ENCODE measurements at regions not wholly inside any gene's neighbourhood (a gene's known extent, or its start where the extent isn't known, plus 50 kb on each side); places are given as distances from the start of the nearest gene placed in this dataset.
"Not testable (repeated sequence)": the region's sequence is repeated elsewhere in the genome, so short reads cannot be mapped to it uniquely, and the experiment has no call there.

DNA sequence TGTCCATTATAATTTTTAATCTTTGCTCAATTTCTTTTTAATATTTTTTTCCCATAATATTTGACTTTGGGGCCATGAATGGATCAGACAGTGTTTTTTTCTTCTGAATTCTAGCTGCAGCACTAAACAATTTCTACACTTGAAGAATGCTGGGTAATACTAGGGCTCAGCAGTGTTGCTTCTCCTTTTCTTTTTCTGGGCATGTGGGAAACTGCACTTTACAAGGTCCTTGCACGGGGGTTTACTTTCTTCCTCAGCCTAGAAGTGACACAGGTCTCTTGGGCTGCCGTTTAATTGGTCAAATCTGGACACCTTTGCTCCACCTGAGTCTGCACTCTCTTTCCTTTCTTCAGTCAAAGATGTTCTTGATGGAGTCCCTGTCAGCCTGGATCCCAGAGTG is 135.4 kb upstream of the APCDD1 start:
- DNase-seq = no peak

DNA sequence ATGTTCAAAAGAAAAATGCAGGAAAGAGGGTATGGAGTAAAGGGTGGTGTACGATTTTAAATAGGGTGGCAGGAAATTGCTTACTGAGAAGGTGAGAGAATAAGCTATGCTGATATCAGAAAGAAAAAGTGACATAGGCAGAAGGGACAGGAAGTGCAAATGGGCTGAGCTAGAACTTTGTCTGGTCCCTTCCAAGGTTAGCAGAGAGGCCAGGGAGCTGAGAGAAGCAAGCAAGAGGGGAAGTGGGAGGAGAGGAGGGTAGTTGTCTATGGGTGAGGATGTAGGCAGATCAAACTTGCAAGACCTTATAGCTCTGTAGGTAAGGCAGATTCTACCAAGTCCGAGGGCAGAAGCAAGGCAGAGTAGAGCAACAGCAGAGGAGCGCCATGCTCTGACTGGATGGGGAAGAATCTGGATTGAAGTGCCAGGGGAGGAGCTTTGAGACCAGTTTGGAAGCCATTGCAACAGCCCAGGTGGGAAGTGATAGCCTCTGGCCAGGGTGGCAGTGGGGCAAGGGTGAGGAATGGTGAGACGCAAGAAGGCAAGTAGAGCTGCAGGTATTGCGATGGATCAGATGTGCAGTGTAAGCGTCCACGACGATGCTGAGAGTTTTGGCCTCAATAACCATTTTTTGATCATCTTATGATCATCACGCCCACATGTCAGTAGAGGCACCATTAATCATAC is 134.4 kb upstream of the APCDD1 start:
- no peak for DNase-seq

DNA sequence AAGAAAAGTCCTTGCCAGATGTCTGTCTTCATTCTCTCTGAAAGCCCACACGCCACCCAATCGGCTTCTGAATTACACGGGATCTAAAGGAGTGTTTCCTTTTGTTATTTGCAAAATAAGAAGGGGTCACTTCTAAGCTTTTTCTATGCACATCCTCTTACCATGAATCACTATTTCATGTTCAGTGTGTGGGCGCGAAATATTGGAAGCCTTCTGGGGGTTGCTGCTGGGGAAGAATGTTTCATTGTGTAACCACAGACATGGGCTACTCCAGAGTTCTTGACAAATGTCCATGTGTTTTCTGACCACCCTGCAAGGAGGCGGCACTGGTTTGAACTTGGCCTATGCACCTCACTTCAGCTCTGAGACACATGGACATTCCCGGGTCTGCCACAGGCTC is 133.6 kb upstream of the APCDD1 start:
- no peak for DNase-seq

DNA sequence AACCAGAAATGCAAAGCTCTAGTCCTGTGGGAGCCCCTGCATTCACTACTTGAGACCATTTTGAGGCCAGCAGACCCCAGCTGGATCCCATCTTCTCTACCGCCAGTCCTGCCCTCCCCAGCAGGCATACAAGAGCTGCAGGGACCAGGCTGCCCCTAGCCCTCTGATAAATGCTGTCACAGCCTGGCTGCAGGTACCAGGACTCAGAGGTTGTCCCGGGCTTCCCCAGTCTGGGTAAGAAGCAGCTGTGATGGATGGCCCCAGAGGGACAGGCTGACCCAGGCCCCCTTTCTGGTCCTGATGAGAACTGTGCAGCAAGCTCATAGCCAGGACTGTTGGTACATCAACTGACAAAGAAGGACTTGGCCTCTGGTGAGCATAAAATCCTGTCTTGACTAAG is 132.9 kb upstream of the APCDD1 start:
- no peak for DNase-seq

DNA sequence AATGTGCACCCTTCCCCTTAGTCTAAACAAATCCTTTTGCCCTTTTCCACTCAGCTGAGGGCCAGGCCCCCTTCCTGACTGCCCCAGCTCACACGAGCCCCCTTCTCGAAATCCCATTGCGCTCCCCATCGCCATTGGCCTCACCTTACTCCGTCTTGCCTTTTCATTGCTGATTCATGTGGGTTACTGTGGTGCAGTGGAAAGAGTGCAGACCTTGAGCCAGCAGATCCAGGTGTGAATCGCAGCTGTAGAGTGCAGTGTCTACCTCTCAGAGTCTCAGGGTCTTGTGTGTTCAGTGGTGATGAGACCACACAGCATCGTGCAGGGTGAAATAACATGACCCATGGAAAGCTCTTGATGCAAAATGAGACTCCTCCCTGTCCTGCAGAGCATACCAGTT is 132.4 kb upstream of the APCDD1 start:
- DNase-seq = no peak

DNA sequence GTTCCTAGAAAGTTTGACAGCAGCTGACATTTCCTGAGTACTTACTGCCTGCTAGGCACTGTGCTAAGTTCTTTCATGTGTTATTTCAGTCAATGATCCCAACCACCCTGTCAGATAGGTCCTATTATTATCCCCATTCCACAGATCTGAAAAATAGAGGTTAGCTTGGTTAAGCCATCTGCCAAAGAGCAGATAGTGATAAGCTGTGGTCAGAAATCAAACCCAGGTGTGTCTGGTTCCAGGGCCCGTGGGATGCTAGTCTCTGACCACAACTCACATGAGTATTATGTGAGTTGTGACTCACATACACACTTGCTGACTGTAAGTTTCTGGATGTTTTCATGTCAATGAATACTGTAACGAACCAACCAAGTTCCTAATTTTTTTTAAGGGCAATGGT is 132.0 kb upstream of the APCDD1 start:
- DNase-seq = no peak

DNA sequence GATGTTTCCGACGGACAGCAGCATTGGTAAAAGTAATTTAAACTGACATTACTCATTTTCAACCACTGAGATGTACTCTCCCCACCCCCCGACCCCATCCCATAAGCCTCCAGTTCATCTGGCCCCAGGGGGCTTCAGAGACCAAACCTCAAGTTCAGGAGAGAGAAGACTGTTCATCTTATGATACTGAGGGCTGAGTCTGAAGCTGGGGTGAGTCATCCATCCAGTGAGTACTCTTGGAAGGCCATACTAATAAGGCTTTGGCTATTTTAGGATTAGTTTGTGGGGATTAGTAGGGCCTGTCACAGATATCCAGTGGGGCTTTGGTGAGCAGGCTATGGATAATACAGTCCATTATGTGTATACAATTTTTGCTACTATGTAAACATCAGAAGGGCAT is 125.3 kb upstream of the APCDD1 start:
- DNase-seq = no peak

DNA sequence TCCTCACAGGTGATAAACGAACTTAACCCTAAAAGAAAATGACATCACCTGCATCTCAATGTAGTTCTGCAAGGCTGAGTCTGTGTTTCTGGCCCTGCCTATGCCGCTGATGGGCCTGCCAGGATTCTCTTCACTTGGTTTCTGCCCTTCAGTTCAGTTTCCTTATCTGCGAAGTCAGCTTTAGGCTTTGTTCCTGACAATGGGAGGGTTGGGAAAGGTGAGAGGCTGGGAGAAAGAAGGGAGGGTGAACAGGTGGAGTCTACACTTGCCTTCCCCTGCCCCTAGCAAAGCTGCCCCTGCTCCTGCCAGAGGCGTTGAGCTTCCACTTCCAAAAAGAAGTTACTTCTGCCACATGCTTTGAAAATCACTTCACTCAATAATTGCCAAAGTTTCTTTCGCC is 124.0 kb upstream of the APCDD1 start:
- DNase-seq = no peak

DNA sequence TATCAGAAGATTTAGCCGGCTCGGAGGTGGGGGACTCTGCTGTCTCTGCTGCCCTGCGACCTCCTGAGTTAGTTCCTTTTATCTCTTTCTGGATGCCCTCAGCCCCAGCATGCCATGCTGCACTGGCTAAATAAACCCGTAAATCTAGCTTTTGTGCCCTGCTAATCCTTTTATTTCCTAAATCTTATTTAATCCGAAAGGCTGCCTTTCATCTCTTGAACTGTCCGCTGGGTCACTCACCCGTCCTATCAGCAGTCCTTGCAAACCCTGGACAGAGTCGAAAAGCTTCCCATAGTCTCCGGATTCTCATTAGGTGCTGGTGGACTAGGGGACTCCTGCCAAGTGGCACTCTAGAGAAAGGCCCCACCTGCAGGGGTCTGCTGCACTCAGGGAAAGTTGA is 122.0 kb upstream of the APCDD1 start:
- DNase-seq = no peak

DNA sequence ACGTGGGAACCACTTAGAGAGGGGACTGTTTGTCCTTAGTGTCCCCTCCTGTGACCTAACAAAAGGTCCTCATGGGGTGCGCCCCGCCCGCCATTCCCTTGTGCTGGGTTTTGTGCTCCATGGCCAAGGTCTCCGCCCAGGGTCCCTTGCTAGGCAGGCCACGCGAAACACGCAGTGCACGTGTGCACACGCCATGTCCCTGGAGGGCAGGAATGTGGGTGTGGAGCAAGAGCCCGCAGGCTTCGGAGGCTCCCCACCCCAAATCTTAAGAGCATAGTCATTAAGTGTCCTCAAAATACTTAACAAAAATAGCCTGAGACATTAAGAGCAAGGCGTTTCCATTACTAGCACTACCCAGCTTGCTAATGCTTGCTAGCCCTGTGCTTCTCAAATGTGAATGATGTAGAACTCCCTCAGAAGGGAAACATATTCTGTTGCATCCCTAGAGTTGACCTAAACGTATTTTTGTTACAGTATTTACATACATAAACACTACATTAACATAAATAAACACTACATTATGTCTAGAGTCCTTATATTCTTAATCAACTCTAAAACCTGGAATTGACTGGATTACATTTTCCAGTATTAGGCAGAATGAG is 117.6 kb upstream of the APCDD1 start:
- no peak for DNase-seq

DNA sequence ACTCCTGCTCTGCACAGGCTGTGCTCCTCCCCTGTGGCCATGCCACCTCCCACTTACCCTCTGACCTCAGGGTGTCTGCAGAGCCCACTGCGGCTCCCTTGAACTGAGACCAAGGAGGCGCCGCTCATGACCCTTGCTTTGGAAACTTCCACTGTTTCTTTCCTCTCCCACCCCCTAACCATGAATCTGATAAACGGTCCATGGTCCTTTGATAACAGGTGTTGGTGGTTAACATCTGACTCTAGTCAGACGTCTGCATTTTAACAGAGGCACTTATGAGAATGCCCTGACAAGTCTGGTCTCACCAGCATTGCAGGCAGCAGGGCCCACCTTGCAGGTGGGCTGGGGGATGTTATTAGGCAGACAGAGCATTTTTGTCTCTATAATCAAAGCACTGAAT is 113.6 kb upstream of the APCDD1 start:
- no peak for DNase-seq

DNA sequence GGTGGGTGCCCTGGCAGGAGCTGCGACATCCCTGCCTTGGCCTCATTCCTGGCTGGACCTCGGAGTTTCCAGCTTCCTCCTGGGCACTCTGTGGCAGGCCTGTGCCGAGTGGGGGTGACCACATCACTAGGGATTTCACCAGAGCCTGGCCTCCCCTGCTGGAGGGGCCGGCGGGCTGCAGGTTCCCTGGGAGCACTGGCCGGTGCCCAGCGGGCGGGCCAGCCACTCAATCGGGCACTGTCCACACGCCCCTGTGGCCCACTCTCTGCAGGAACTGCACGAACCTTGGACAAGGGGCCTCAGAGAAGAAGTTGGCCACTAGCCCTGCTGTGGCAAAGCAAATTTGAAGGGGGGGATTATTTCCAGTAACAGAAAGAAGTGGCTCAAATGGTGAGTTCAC is 110.7 kb upstream of the APCDD1 start:
- no peak for DNase-seq

DNA sequence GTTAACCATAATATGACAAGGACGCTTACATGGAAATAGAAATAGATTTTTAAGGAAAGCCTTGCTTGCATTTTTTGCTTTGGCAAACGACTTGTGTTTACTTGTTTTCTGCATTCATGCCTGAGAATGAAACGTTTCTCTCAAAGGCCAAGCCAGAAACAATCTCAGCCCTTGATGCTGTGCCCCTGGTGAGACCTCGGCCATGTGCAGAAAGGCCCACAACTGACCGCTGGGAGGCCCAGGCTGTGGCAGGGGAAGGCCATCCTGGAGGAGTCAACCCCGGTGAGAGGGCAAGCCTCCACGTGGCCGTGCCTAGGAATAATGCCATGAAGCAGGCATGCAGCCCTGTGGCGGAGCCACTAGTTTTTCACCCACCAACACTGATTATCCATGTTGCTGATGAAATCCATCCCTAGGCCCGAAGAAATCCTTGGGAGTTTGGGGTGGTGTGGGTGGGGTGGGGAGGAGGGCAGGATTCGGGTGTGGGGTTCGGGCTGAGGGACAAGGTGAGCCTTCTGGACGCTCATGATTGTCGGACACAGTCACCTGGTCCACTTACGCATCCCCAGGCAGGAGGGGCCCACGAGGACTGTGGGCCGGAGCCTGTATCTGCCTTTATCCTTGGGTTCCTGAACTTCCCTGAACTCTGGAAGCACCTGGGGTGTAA is 107.6 kb upstream of the APCDD1 start:
- no peak for DNase-seq

DNA sequence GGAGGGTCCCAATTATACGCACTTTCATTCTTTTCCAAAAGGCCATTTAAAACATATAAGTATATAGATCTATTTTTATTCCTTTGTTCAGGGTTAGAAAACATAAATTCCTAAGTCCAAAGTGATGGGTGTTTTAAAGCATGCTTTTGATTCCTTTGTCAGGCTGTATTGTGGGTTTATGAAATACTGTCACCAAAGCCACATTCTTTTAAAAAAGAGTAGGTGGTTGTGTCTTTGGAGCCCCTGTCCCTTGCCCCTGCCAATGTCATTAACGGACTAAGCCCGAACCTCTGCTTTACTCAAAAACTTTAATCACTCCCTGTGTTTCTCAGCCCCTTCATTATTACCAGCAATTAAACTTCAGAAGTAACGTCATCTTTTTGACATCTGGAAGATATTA is 104.9 kb upstream of the APCDD1 start:
- DNase-seq = peak; percentile 19

DNA sequence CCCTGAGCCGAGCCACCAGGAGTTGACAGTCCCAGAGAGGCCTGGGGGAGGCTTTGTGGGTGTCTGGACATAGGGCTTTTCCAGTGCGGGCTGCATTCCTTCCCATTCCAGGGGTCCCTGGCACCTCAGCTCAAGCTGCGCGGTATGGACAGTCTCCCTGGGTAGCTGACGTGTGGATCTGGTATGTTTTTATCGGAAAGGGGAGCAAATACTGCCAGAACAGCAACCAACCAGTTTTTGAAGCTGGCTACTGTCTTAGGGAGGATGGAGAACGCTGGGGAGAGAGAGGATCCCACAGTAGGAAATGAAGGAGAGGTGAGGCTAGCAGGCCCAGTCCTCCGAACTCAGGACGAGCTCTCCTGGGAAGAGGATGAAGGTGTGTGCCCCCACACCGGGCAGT is 103.8 kb upstream of the APCDD1 start:
- DNase-seq = no peak

DNA sequence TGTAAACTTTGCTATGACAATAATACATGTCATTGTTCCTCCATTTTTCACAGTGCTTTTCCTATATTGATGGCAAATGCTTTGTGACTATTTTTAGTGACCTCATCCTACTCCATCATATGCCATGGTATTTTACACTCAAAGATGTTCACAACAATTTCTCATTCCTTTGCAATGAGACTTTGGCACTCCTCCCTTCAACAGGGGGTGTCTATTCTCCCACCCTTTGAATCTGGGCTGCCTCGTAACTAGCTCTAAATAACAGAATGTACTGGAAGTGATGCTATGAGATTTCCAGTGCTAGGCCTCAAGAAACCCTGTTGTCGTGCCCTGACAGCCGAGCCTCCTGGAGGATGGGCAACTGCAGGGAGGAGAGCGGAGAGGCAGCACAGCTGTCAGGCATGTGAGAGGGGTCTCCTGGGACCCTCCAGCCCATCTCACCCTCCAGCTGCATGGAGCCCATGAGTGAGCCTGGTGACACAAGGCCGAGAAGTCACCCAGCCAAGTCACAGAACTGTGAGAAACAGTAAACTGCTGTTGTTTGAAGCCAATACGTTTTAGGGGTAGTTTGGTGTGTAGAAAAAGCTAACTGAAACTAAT is 103.1 kb upstream of the APCDD1 start:
- DNase-seq = peak; percentile 51

DNA sequence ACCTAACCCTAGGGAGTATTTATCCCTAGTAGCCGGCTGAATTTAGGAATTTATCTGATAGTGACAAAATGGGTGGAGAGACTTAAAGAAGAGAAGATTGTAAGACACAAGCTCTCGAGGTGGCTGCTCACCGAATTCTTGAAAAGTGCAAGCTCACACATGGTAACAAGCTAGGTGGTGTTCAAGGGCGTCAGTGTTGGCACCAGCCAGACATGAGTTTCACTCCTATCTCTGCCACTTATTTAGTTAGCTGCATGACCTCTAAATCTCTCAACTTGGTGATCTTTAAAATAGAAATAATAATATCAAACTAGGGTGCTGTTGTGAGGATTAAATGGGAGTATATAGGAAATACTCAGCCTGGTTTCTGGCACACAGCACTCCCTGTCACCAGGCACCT is 102.6 kb upstream of the APCDD1 start:
- DNase-seq = no peak

DNA sequence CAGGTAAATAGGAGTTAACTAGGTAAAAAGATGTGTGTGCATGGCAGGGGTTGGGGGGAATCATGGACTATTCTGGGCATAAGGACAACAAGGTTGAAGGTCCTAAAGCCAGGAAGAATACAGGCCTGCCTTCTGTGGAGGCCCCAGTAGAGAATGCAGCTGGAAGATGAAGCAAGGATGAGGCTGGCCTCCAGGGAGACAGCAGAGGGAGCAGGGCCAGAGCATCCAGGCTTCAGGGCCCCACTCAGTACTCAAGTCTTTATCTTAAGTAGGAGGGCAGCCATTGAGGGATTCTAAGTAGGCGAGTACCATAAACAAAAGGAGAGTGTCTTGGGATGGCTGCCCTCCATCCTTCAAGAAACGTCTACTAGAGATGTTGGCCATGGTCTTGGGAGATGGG is 101.8 kb upstream of the APCDD1 start:
- no peak for DNase-seq

DNA sequence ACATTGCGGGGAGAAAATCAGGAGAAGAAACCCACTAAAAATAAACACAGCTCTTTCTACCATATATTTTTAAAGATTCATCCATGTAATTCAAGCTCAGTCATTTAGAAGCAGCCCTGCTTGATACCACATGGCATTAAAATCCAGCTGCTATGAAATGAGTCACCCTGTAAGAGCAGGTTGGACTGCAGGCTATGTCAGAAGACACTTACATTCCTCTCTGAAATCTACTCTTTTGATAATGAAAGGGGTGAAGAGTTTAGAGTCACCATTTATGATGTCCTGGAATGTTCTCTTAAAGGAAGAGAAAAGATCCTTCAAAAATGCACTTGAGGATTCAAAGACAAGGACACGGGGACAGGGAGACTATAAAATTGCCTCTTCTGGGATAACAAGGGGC is 100.6 kb upstream of the APCDD1 start:
- no peak for DNase-seq

DNA sequence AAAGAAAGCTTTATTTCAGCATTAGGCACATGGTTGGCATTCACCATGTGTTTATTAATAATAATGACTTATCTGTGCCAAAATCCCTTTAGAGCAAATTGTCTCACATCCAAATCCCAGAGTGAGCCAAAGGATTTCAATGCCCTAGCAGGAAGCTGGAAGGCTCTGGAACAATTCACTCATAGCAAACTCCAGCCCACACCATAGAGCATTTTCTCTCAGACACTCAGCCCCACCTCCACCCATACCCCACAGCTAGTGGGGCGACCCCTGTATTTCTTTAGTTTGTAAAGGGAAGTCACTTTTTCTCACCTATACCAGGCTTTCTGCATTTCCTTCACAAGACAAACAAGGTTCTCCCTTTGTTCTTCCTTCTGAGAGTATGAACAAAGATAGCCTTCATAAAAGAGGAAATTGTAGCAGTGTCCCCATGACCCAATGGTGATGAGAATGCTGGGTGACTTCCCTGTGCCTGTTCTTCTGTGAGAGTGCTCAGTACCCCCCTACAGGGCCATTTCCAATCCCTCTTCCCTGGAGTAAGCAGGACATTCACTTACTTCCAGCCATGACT is 100.1 kb upstream of the APCDD1 start:
- no peak for DNase-seq

DNA sequence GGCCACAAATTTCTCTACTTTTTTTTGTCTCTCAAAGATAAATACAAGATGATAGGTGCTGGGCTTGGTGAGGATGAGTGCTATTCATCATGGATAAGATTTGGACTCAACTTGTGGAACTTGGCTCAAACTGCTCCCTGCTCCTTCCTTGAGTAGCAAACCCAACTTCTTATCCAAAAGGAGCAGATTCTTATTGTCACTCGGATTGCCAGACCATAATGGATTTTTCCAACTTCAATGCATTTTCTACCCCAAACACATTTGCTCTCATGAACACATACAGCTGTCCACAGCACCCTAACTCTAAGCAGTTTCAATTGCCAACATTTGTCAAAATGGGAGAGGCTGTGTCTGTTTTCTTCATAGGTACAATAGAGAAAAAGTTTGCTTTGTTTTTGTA is 99.5 kb upstream of the APCDD1 start:
- DNase-seq = no peak

DNA sequence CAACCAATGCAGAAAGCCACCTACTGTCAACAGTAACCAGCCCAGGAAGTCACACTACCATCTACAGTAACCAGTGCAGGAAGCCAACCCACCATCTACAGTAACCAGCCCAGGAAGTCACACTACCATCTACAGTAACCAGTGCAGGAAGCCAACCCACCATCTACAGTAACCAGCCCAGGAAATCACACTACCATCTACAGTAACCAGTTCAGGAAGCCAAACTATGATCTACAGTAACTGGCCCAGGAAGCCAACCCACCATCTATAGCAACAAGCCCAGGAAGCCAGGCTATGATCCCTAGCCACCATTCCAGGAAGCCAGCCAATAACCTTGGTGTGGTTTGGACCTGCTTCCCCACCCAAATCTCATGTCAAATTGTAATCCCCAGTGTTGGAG is 97.4 kb upstream of the APCDD1 start:
- not testable (repeated sequence) for DNase-seq

DNA sequence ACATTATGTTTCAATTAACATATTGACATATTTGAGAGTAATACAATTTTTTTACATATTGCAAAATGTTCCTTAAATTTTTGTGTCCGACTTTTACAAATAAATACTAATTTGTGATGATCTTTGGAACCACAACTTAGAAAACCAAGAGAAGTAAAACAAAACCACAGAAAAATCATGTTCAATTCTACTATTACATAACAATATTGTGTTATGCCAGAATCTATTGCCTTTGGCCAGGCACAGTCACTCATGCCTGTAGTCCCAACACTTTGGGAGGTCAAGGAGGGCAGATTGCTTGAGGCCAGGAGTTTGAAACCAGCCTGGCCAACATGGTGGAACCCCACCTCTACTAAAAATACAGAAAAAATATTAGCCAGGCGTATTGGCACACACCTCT is 92.8 kb upstream of the APCDD1 start:
- DNase-seq = no peak

DNA sequence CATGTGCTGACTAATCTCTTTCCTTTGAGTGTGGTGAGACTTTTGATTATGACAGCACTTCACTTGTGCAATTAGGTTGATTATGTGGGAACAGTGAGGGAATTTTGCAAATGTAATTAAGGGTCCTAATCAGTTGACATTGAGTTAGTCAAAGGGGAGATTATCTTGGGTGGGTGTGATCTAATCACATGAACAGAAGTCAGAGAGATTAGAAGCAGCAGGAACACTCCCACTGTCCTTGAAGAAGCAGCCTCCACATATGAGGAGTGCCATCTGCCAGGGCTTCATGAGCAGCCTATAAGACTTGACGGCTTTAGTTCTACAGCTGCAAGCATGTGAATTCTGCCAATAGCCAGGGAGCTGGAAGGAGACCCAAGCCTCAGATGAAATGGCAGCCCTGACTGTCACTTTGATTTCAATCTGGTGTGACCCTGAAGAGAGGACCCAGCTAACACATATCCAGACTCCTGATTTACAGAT is 89.4 kb upstream of the APCDD1 start:
- no peak for DNase-seq

All from eye (tissue), 1 donor.